Activated CD8-positive, alpha-beta memory T cell treated with anti-CD3 and anti-CD28 coated beads, Interleukin-2, amount 10 ng/mL, durations not matched to agents 7 days and 5 days (primary cell): ENCODE measurements at regions not wholly inside any gene's neighbourhood (a gene's known extent, or its start where the extent isn't known, plus 50 kb on each side); places are given as distances from the start of the nearest gene placed in this dataset.
"Not testable (repeated sequence)": the region's sequence is repeated elsewhere in the genome, so short reads cannot be mapped to it uniquely, and the experiment has no call there.

Experiments
- ATAC-seq: fragments of 150-1000 bp; cut with Tn5 transposase; one replicate; pipeline ENCODE4 v1.10.0; 2021; ENCODE audit warnings: moderate library complexity
- CTCF ChIA-PET: fragments of 350-600 bp; sonication (Branson Sonifier 250); formaldehyde crosslinking; loops from one replicate; lab custom pipeline; 2021; ENCODE audit warnings: antibody characterized with exemption; lab: Charles Lee
- DNase-seq: peaks from one replicate; pipeline ENCODE4 v3.0.0-alpha.2; 2020
- H3K27ac Mint-ChIP-seq: one replicate; pipeline ENCODE4 v1.8.0; 2021; ENCODE audit warnings: mild to moderate bottlenecking, mixed read lengths
- H3K27me3 Mint-ChIP-seq: one replicate; pipeline ENCODE4 v1.8.0; 2021; ENCODE audit warnings: mixed read lengths
- H3K36me3 Mint-ChIP-seq: one replicate; pipeline ENCODE4 v1.8.0; 2021; ENCODE audit warnings: mild to moderate bottlenecking, mixed read lengths
- H3K4me1 Mint-ChIP-seq: one replicate; pipeline ENCODE4 v1.8.0; 2021; ENCODE audit warnings: mixed read lengths
- H3K4me3 Mint-ChIP-seq: one replicate; pipeline ENCODE4 v1.8.0; 2021; ENCODE audit warnings: mild to moderate bottlenecking, moderate library complexity, mixed read lengths
- H3K9me3 Mint-ChIP-seq: one replicate; pipeline ENCODE4 v1.8.0; 2022; ENCODE audit warnings: low read depth, mixed read lengths

GRCh38 chr4:13710246-13710885, 82.8 kb upstream of the BOD1L1 start:
- no peak overlapping the region for H3K27ac Mint-ChIP-seq
- no peaks in the 10 kb centered on the region for H3K27me3 Mint-ChIP-seq
- H3K9me3 Mint-ChIP-seq = no peaks in the 10 kb centered on the region
- H3K36me3 Mint-ChIP-seq = no peaks in the 10 kb centered on the region
- no peaks in the 10 kb centered on the region for H3K4me1 Mint-ChIP-seq
- CTCF ChIA-PET = no interaction called here
- no peak overlapping the region for H3K4me3 Mint-ChIP-seq
- DNase-seq = no peak
- no peak for ATAC-seq

GRCh38 chr4:13711233-13711785, 83.8 kb upstream of the BOD1L1 start:
- ATAC-seq (no peak), DNase-seq (no peak)
- CTCF ChIA-PET = no interaction called here
- no peaks in the 10 kb centered on the region for H3K27me3 Mint-ChIP-seq
- no peak overlapping the region for H3K4me3 Mint-ChIP-seq
- no peaks in the 10 kb centered on the region for H3K36me3 Mint-ChIP-seq
- H3K4me1 Mint-ChIP-seq = no peaks in the 10 kb centered on the region
- no peak overlapping the region for H3K27ac Mint-ChIP-seq
- H3K9me3 Mint-ChIP-seq = no peaks in the 10 kb centered on the region

GRCh38 chr4:13721894-13722293, 94.4 kb upstream of the BOD1L1 start:
- ATAC-seq = no peak

GRCh38 chr4:13722649-13723048, 95.1 kb upstream of the BOD1L1 start:
- no peak for ATAC-seq
- Mint-ChIP-seq H3K9me3 (no peaks in the 10 kb centered on the region), H3K27me3 (no peaks in the 10 kb centered on the region), H3K4me1 (no peaks in the 10 kb centered on the region), H3K27ac (no peak overlapping the region), H3K36me3 (no peaks in the 10 kb centered on the region), H3K4me3 (no peak overlapping the region)
- no peak for DNase-seq
- CTCF ChIA-PET = no interaction called here

More at GRCh38 chr4:13721894-13722293, 94.4 kb upstream of the BOD1L1 start:
- Mint-ChIP-seq H3K9me3 (no peaks in the 10 kb centered on the region), H3K27ac (no peak overlapping the region), H3K4me3 (no peak overlapping the region), H3K27me3 (no peaks in the 10 kb centered on the region), H3K4me1 (no peaks in the 10 kb centered on the region), H3K36me3 (no peaks in the 10 kb centered on the region)
- CTCF ChIA-PET = no interaction called here
- DNase-seq = no peak

GRCh38 chr4:13728761-13729160, 101.2 kb upstream of the BOD1L1 start:
- CTCF ChIA-PET = interaction anchor here (0.6 kb wide), 1 partner anchor 47 kb away, joined by 3 read pairs; no protein-coding TSS in a partner anchor
- no peaks in the 10 kb centered on the region for H3K4me1 Mint-ChIP-seq
- ATAC-seq (no peak), DNase-seq (no peak)
- no peaks in the 10 kb centered on the region for H3K36me3 Mint-ChIP-seq
- no peak overlapping the region for H3K27ac Mint-ChIP-seq
- H3K9me3 Mint-ChIP-seq = no peaks in the 10 kb centered on the region
- no peak overlapping the region for H3K4me3 Mint-ChIP-seq
- H3K27me3 Mint-ChIP-seq = no peaks in the 10 kb centered on the region

GRCh38 chr4:13731019-13731418, 103.5 kb upstream of the BOD1L1 start:
- CTCF ChIA-PET = no interaction called here
- ATAC-seq = no peak
- no peaks in the 10 kb centered on the region for H3K36me3 Mint-ChIP-seq
- no peak overlapping the region for H3K27ac Mint-ChIP-seq
- DNase-seq = no peak
- H3K4me3 Mint-ChIP-seq = no peak overlapping the region
- no peaks in the 10 kb centered on the region for H3K9me3 Mint-ChIP-seq
- H3K4me1 Mint-ChIP-seq = no peaks in the 10 kb centered on the region
- H3K27me3 Mint-ChIP-seq = no peaks in the 10 kb centered on the region

- Mint-ChIP-seq H3K36me3 (no peaks in the 10 kb centered on the region), H3K4me1 (no peaks in the 10 kb centered on the region), H3K27ac (no peak overlapping the region), H3K27me3 (no peaks in the 10 kb centered on the region), H3K4me3 (no peak overlapping the region), H3K9me3 (no peaks in the 10 kb centered on the region)
- no peak for DNase-seq
- ATAC-seq = no peak
- CTCF ChIA-PET = no interaction called here
Observed at GRCh38 chr4:13733817-13734216, 106.3 kb upstream of the BOD1L1 start.

GRCh38 chr4:13750594-13750993, 123.1 kb upstream of the BOD1L1 start:
- H3K27me3 Mint-ChIP-seq = no peaks in the 10 kb centered on the region
- no peak for ATAC-seq
- CTCF ChIA-PET = no interaction called here
- no peak overlapping the region for H3K27ac Mint-ChIP-seq
- H3K36me3 Mint-ChIP-seq = no peaks in the 10 kb centered on the region
- no peak overlapping the region for H3K4me3 Mint-ChIP-seq
- no peaks in the 10 kb centered on the region for H3K9me3 Mint-ChIP-seq
- DNase-seq = no peak
- H3K4me1 Mint-ChIP-seq = no peaks in the 10 kb centered on the region

GRCh38 chr4:13761581-13761980, 134.1 kb upstream of the BOD1L1 start:
- H3K27ac Mint-ChIP-seq, H3K27me3 Mint-ChIP-seq, ATAC-seq, H3K4me1 Mint-ChIP-seq, H3K9me3 Mint-ChIP-seq, CTCF ChIA-PET, H3K36me3 Mint-ChIP-seq, DNase-seq, H3K4me3 Mint-ChIP-seq: not testable (repeated sequence)

GRCh38 chr4:13762130-13762529, 134.6 kb upstream of the BOD1L1 start:
- Mint-ChIP-seq H3K27ac (no peak overlapping the region), H3K27me3 (no peaks in the 10 kb centered on the region), H3K36me3 (no peaks in the 10 kb centered on the region), H3K4me1 (no peaks in the 10 kb centered on the region), H3K9me3 (peaks cover 3% of the 10 kb centered on the region), H3K4me3 (no peak overlapping the region)
- CTCF ChIA-PET = no interaction called here
- no peak for DNase-seq
- ATAC-seq = no peak

GRCh38 chr4:13763707-13764106, 136.2 kb upstream of the BOD1L1 start:
- Mint-ChIP-seq H3K4me3 (no peak overlapping the region), H3K9me3 (peaks cover 2% of the 10 kb centered on the region), H3K4me1 (no peaks in the 10 kb centered on the region), H3K27me3 (no peaks in the 10 kb centered on the region), H3K36me3 (no peaks in the 10 kb centered on the region), H3K27ac (no peak overlapping the region)
- DNase-seq (no peak), ATAC-seq (no peak)
- CTCF ChIA-PET = interaction anchor here (0.5 kb wide), 1 partner anchor 1855 kb away, joined by 3 read pairs; no protein-coding TSS in a partner anchor

- Mint-ChIP-seq H3K36me3 (no peaks in the 10 kb centered on the region), H3K4me1 (no peaks in the 10 kb centered on the region), H3K9me3 (no peaks in the 10 kb centered on the region), H3K4me3 (no peak overlapping the region), H3K27me3 (no peaks in the 10 kb centered on the region), H3K27ac (no peak overlapping the region)
- CTCF ChIA-PET = no interaction called here
- DNase-seq (no peak), ATAC-seq (no peak)
Observed at GRCh38 chr4:13765539-13765938, 138.0 kb upstream of the BOD1L1 start.

- no peaks in the 10 kb centered on the region for H3K4me1 Mint-ChIP-seq
- H3K27ac Mint-ChIP-seq = no peak overlapping the region
- no peak for ATAC-seq
- H3K27me3 Mint-ChIP-seq = no peaks in the 10 kb centered on the region
- no peak for DNase-seq
- CTCF ChIA-PET = no interaction called here
- no peak overlapping the region for H3K4me3 Mint-ChIP-seq
- H3K9me3 Mint-ChIP-seq = no peaks in the 10 kb centered on the region
- H3K36me3 Mint-ChIP-seq = no peaks in the 10 kb centered on the region
Observed at GRCh38 chr4:13766761-13767540, 139.4 kb upstream of the BOD1L1 start.

- Mint-ChIP-seq H3K9me3 (peaks cover 2% of the 10 kb centered on the region), H3K27ac (no peak overlapping the region), H3K36me3 (no peaks in the 10 kb centered on the region), H3K4me3 (no peak overlapping the region), H3K27me3 (no peaks in the 10 kb centered on the region), H3K4me1 (no peaks in the 10 kb centered on the region)
- CTCF ChIA-PET = no interaction called here
- no peak for ATAC-seq
- no peak for DNase-seq
Observed at GRCh38 chr4:13777341-13777740, 149.8 kb upstream of the BOD1L1 start.
